Endodermal cell (in vitro differentiated cells): ENCODE measurements at regions not wholly inside any gene's neighbourhood (a gene's known extent, or its start where the extent isn't known, plus 50 kb on each side); places are given as distances from the start of the nearest gene placed in this dataset.
"Not testable (repeated sequence)": the region's sequence is repeated elsewhere in the genome, so short reads cannot be mapped to it uniquely, and the experiment has no call there.

ENCODE experiments used
- DNase-seq: peaks from one replicate; pipeline ENCODE4 v3.0.0-alpha.2; 2017
- H3K27ac ChIP-seq: 2 replicates; pipeline ENCODE4 v1.5.1; 2013; ENCODE audit warnings: mild to moderate bottlenecking, low read depth, low read length, moderate library complexity
- H3K27me3 ChIP-seq: 2 replicates; pipeline ENCODE4 v1.6.1; 2013; ENCODE audit warnings: mild to moderate bottlenecking, low read length, moderate library complexity; ENCODE audit not compliant: insufficient read depth, control insufficient read depth, poor library complexity, severe bottlenecking
- H3K36me3 ChIP-seq: 2 replicates; pipeline ENCODE4 v1.7.0; 2013; ENCODE audit warnings: mild to moderate bottlenecking, low read length, moderate library complexity; ENCODE audit not compliant: control insufficient read depth, insufficient read depth
- H3K4me1 ChIP-seq: one replicate; pipeline ENCODE4 v1.7.0; 2013; ENCODE audit warnings: low read length; ENCODE audit not compliant: control insufficient read depth, insufficient read depth
- H3K4me3 ChIP-seq: 2 replicates; pipeline ENCODE4 v1.5.1; 2013; ENCODE audit warnings: mild to moderate bottlenecking, low read length, moderate library complexity
- H3K9ac ChIP-seq: 2 replicates; pipeline ENCODE4 v1.6.1; 2013; ENCODE audit warnings: mild to moderate bottlenecking, low read length, moderate library complexity; ENCODE audit not compliant: poor library complexity, severe bottlenecking; ENCODE audit errors: extremely low read depth
- H3K9me3 ChIP-seq: 2 replicates; pipeline ENCODE4 v1.6.1; 2013; ENCODE audit warnings: mild to moderate bottlenecking, low read length, moderate library complexity; ENCODE audit not compliant: control insufficient read depth
- H3K27ac Mint-ChIP-seq: 2 replicates; pipeline ENCODE4 v1.8.0; 2020; ENCODE audit warnings: mixed read lengths
- H3K27me3 Mint-ChIP-seq: 2 replicates; pipeline ENCODE4 v1.8.0; 2021; ENCODE audit warnings: mild to moderate bottlenecking, mixed read lengths; ENCODE audit not compliant: insufficient read depth
- H3K36me3 Mint-ChIP-seq: 2 replicates; pipeline ENCODE4 v1.8.0; 2020; ENCODE audit warnings: low read depth, mixed read lengths
- H3K4me1 Mint-ChIP-seq: 2 replicates; pipeline ENCODE4 v1.8.0; 2020; ENCODE audit warnings: mixed read lengths
- H3K4me3 Mint-ChIP-seq: 2 replicates; pipeline ENCODE4 v1.8.0; 2020; ENCODE audit warnings: mild to moderate bottlenecking, moderate library complexity, mixed read lengths
- H3K9me3 Mint-ChIP-seq: 2 replicates; pipeline ENCODE4 v1.8.0; 2020; ENCODE audit warnings: mild to moderate bottlenecking, mixed read lengths
- WGBS, 2 experiments: methylation state at CpG; one replicate each; pipeline versions ENCODE4 v1.1.5 to v1.1.7; 2013; ENCODE audit warnings: missing lambda C conversion rate in 2 of 2, mixed read lengths in 1 of 2; ENCODE audit not compliant: insufficient coverage in 1 of 2, insufficient read length in 1 of 2; 5-methylcytosine and 5-hydroxymethylcytosine counted together
- TF ChIP-seq, protein P1 (sequence below): fragments of 200-600 bp; sonication (generic); conservative IDR thresholded peaks from 2 replicates; pipeline ENCODE4 v1.5.0; 2021; ENCODE audit warnings: antibody characterized with exemption, mild to moderate bottlenecking

DNA sequence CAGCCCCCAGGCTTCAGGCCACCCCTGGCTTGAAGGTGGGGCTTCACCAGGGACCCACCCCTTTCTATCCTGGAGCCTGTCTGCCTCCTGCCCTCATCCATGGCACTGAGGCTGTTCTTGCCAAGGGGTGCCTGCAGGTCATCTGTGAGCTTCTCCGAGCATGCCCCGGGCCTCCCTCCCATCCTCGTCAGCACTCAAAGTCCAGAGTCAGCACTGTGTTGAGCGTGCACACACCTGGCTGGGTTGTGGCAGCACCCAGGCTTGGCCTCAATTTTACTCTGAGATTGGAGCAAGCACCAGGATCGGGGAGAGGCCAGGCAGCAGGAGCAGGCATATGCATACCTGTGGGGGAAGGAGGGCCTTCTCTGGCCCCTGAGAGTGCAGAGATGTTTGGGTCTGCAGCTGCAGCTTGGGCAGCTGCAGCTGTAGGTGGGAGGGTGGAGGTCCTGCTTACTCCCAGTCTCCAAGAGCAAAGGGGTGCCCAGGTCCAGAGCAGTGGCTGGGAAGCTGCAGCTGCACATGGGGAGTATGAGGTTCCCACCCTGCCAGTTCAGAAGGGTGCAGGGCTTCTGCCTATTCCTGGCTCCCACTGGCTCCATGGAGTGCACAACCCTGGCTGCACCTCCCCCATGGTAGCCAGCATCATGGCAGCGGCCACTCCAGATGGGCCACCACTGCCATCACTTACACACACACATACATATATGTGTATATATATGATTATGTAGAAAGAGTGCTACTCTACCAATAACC lies 488.7 kb downstream of the JRKL start:
- H3K27me3 ChIP-seq = no peaks in the 10 kb centered on the region
- no peak overlapping the region for H3K4me3 ChIP-seq
- no peak overlapping the region for H3K4me3 Mint-ChIP-seq
- H3K36me3 ChIP-seq = no peaks in the 10 kb centered on the region
- H3K4me1 ChIP-seq = no peaks in the 10 kb centered on the region
- H3K27ac Mint-ChIP-seq = no peak overlapping the region
- peaks cover 14% of the 10 kb centered on the region for H3K9me3 ChIP-seq
- H3K4me1 Mint-ChIP-seq = peaks cover 6% of the 10 kb centered on the region
- no peaks in the 10 kb centered on the region for H3K27me3 Mint-ChIP-seq
- 97% methylated on average over 5 of the region's 6 CpGs; no CpG with 5 or more reads in 1 of the 2 experiments for WGBS, 2 experiments
- H3K36me3 Mint-ChIP-seq = peaks cover 4% of the 10 kb centered on the region
- H3K9me3 Mint-ChIP-seq = peaks cover 7% of the 10 kb centered on the region
- no peak overlapping the region for H3K9ac ChIP-seq
- DNase-seq = no peak
- TF ChIP-seq, protein P1, sequence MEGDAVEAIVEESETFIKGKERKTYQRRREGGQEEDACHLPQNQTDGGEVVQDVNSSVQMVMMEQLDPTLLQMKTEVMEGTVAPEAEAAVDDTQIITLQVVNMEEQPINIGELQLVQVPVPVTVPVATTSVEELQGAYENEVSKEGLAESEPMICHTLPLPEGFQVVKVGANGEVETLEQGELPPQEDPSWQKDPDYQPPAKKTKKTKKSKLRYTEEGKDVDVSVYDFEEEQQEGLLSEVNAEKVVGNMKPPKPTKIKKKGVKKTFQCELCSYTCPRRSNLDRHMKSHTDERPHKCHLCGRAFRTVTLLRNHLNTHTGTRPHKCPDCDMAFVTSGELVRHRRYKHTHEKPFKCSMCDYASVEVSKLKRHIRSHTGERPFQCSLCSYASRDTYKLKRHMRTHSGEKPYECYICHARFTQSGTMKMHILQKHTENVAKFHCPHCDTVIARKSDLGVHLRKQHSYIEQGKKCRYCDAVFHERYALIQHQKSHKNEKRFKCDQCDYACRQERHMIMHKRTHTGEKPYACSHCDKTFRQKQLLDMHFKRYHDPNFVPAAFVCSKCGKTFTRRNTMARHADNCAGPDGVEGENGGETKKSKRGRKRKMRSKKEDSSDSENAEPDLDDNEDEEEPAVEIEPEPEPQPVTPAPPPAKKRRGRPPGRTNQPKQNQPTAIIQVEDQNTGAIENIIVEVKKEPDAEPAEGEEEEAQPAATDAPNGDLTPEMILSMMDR = no peak
- no peak overlapping the region for H3K27ac ChIP-seq

DNA sequence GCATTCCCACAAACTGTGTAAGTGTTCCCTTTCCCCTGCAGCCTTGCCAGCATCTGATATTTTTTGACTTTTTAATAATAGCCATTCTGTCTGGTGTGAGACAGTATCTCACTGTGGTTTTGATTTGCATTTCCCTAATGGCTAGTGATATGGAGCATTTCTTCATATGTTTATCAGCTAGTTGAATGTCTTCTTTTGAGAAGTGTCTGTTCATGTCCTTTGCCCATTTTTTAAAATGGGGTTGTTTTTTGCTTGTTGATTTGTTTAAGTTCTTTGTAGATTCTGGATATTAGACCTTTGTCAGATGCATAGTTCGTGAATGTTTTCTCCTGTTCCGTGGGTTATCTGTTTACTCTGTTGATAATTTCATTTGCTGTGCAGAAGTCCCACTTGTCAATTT lies 492.8 kb downstream of the JRKL start:
- H3K9me3 Mint-ChIP-seq, H3K36me3 Mint-ChIP-seq, H3K36me3 ChIP-seq, H3K4me3 ChIP-seq, H3K4me3 Mint-ChIP-seq, H3K27ac ChIP-seq, H3K9ac ChIP-seq, H3K27ac Mint-ChIP-seq, DNase-seq, H3K4me1 Mint-ChIP-seq, H3K27me3 ChIP-seq, H3K27me3 Mint-ChIP-seq, H3K4me1 ChIP-seq: not testable (repeated sequence)
- 87 to 100% methylated on average over 2 of the region's 2 CpGs for WGBS, 2 experiments
- peaks cover 10% of the 10 kb centered on the region for H3K9me3 ChIP-seq

DNA sequence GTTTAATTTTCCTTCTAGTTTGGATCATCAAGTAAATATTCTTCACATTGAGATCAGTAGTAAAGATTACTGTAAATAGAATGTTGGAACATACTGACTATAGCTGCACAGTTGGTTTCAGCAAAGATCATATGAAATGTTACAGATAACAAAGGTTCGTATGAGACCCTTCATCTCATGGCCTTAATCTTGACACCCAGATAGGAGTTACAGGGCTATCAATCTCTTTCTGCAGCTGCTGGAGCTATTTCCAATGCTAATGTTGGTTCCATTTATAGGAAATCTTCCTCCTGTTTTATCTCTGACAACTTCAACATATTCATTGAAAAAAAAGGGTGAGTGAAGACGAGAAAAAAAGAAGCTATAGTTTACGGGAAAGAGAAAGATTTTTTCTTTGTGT lies 495.6 kb downstream of the JRKL start:
- no peaks in the 10 kb centered on the region for H3K36me3 ChIP-seq
- Mint-ChIP-seq H3K4me1 (no peaks in the 10 kb centered on the region), H3K4me3 (no peak overlapping the region), H3K36me3 (peaks cover 4% of the 10 kb centered on the region), H3K27ac (no peak overlapping the region), H3K9me3 (peaks cover 7% of the 10 kb centered on the region), H3K27me3 (no peaks in the 10 kb centered on the region)
- H3K4me1 ChIP-seq = no peaks in the 10 kb centered on the region
- no peak overlapping the region for H3K9ac ChIP-seq
- no peak for DNase-seq
- H3K9me3 ChIP-seq = no peaks in the 10 kb centered on the region
- TF ChIP-seq, protein P1 = no peak
- H3K27ac ChIP-seq = no peak overlapping the region
- H3K4me3 ChIP-seq = no peak overlapping the region
- no peaks in the 10 kb centered on the region for H3K27me3 ChIP-seq
- WGBS, 2 experiments = 91 to 100% methylated on average over 3 of the region's 3 CpGs

DNA sequence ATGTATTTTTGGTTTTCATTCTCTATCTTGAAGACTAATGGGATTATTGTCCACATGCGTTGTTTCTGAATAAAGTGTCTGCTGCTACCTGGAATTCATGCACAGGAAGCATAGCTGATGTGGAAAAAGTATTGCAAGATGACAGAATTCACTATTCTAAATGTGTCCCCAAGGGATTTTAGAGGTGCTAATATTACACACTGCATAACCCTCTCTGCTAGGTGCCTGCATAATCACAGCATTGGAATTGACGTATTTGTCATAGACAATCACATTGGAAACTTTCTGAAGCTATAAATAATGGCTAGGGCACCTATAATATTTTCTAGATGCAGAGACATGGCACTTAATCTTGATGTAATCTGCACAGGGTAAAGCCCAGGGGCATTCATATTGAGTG lies 496.1 kb downstream of the JRKL start:
- H3K9me3 Mint-ChIP-seq = peaks cover 7% of the 10 kb centered on the region
- H3K27me3 Mint-ChIP-seq = no peaks in the 10 kb centered on the region
- Histone ChIP-seq H3K9ac (no peak overlapping the region), H3K36me3 (no peaks in the 10 kb centered on the region), H3K4me1 (no peaks in the 10 kb centered on the region), H3K27ac (no peak overlapping the region), H3K9me3 (no peaks in the 10 kb centered on the region), H3K27me3 (no peaks in the 10 kb centered on the region), H3K4me3 (no peak overlapping the region)
- no peak for DNase-seq
- no peak overlapping the region for H3K27ac Mint-ChIP-seq
- peaks cover 4% of the 10 kb centered on the region for H3K36me3 Mint-ChIP-seq
- WGBS, 2 experiments = 88 to 93% methylated on average over 1 to 2 of the region's 2 CpGs
- no peak overlapping the region for H3K4me3 Mint-ChIP-seq
- no peaks in the 10 kb centered on the region for H3K4me1 Mint-ChIP-seq
- TF ChIP-seq, protein P1 = no peak
